K562 (cell line): ENCODE measurements at regions not wholly inside any gene's neighbourhood (a gene's known extent, or its start where the extent isn't known, plus 50 kb on each side); places are given as distances from the start of the nearest gene placed in this dataset.

Experiments
- ATAC-seq: fragments of 200-7000 bp; cut with Tn5 transposase; 3 replicates; pipeline ENCODE4 v1.9.1; 2020; ENCODE audit warnings: moderate library complexity
- BruUV-seq: library from RNA; stranded (reverse); fragments of 400-500 nt; replicated peaks from 2 replicates; lab custom pipeline; 2021; lab: Mats Ljungman, UMichigan
- CTCF ChIA-PET: fragments of 300-600 bp; formaldehyde crosslinking; extraction: SDS; loops from one replicate; lab custom pipeline; 2021; ENCODE audit warnings: low intra/inter-chr PET ratio; lab: Yijun Ruan, JAX
- POLR2A ChIA-PET: fragments of 300-600, 350-650 bp; sonication (Branson Sonifier 250); formaldehyde crosslinking; extraction: SDS; loops from one replicate; lab custom pipeline; 2021; ENCODE audit warnings: antibody characterized with exemption, inconsistent platforms; lab: Yijun Ruan, JAX
- DNase-seq, 4 experiments: peaks; one replicate each; pipeline versions ENCODE4 v3.0.0 to v3.0.0-alpha.2; 2011 to 2018; ENCODE audit warnings: low spot score in 3 of 4, mixed read lengths in 3 of 4; ENCODE audit errors: extremely low read depth in 1 of 4
- FAIRE-seq: peaks from 2 replicates; lab custom pipeline; 2011; peaks lifted over from hg19 to GRCh38; lab: Jason Lieb, UNC
- H2AFZ ChIP-seq: 2 replicates; pipeline ENCODE4 v1.6.0; 2011; ENCODE audit warnings: low read depth, low read length, control low read depth, inconsistent platforms
- H3K27ac ChIP-seq: fragments of 200-600 bp; 3 replicates; pipeline ENCODE4 v1.8.0; 2011; ENCODE audit warnings: low read depth, mild to moderate bottlenecking, control low read depth, inconsistent platforms, low read length, moderate library complexity, mixed read lengths; ENCODE audit errors: extremely low read depth
- H3K27me3 ChIP-seq, 2 experiments: fragments of 300-600 bp in 1 of 2; 2 replicates in 1 of 2; 3 replicates in 1 of 2; pipeline versions ENCODE4 v1.6.0 to v1.8.0; 2011; ENCODE audit warnings: inconsistent platforms in 2 of 2, low read length in 2 of 2, mild to moderate bottlenecking in 1 of 2, mixed read lengths in 1 of 2, moderate library complexity in 1 of 2; ENCODE audit not compliant: control insufficient read depth in 2 of 2, insufficient read depth in 2 of 2
- H3K36me3 ChIP-seq: fragments of 300-600 bp; 3 replicates; pipeline ENCODE4 v1.8.0; 2011; ENCODE audit warnings: mild to moderate bottlenecking, low read length, inconsistent platforms; ENCODE audit not compliant: control insufficient read depth, insufficient read depth
- H3K4me1 ChIP-seq, 2 experiments: fragments of 200-600 bp in 1 of 2; replicated peaks in 1 of 2; 2 replicates in 1 of 2; 3 replicates in 1 of 2; pipeline versions ENCODE4 v1.5.1 to v1.8.0; 2011; ENCODE audit warnings: inconsistent platforms in 2 of 2, low read length in 2 of 2, mild to moderate bottlenecking in 1 of 2, mixed read lengths in 1 of 2, moderate library complexity in 1 of 2; ENCODE audit not compliant: control insufficient read depth in 2 of 2, insufficient read depth in 2 of 2
- H3K4me2 ChIP-seq: 2 replicates; pipeline ENCODE4 v1.6.1; 2011; ENCODE audit warnings: low read length, control low read depth, inconsistent platforms, mixed read lengths; ENCODE audit not compliant: insufficient read depth
- H3K4me3 ChIP-seq: fragments of 200-600 bp; sonication (generic), shearing (Covaris generic); 2 replicates; pipeline ENCODE4 v1.5.1; 2016; ENCODE audit warnings: control low read depth, inconsistent platforms
- H3K79me2 ChIP-seq: fragments of 200-600 bp; 3 replicates; pipeline ENCODE4 v1.8.0; 2011; ENCODE audit warnings: low read length, inconsistent platforms; ENCODE audit not compliant: control insufficient read depth, insufficient read depth
- H3K9ac ChIP-seq, 2 experiments: 2 replicates each; pipeline versions ENCODE4 v1.6.0 to v1.6.1; 2011; ENCODE audit warnings: low read depth in 2 of 2, low read length in 2 of 2, control low read depth in 1 of 2, inconsistent platforms in 1 of 2, mild to moderate bottlenecking in 1 of 2, mixed read lengths in 1 of 2; ENCODE audit not compliant: insufficient read depth in 1 of 2
- H3K9me1 ChIP-seq: one replicate; pipeline ENCODE4 v1.6.0; 2011; ENCODE audit warnings: inconsistent platforms, mild to moderate bottlenecking, low read length, moderate library complexity; ENCODE audit not compliant: control insufficient read depth, insufficient read depth
- H3K9me3 ChIP-seq: replicated peaks from 2 replicates; pipeline ENCODE4 v1.5.1; 2011; ENCODE audit warnings: low read depth, low read length, inconsistent platforms; ENCODE audit not compliant: control insufficient read depth, insufficient read depth
- H4K20me1 ChIP-seq: replicated peaks from 2 replicates; pipeline ENCODE4 v1.6.1; 2011; ENCODE audit warnings: low read length, inconsistent platforms, mixed read lengths; ENCODE audit not compliant: control insufficient read depth, insufficient read depth
- CTCF ChIP-seq, 3 experiments: IDR thresholded peaks in 2 of 3; conservative IDR thresholded peaks in 1 of 3; 2 replicates each; pipeline ENCODE4 v1.5.1; 2011 to 2012; ENCODE audit warnings: low read length in 3 of 3, mild to moderate bottlenecking in 3 of 3, control low read depth in 2 of 3, improper control_type of control experiment in 1 of 3, inconsistent platforms in 1 of 3, low read depth in 1 of 3, mixed read lengths in 1 of 3, moderate library complexity in 1 of 3; ENCODE audit not compliant: insufficient read depth in 2 of 3
- E2F4 ChIP-seq: sonication (generic); formaldehyde crosslinking; IDR thresholded peaks from 2 replicates; pipeline ENCODE4 v1.8.0; 2022; ENCODE audit warnings: mild to moderate bottlenecking, low read depth, missing genetic modification reagents
- ELF2 ChIP-seq: fragments of 250-450 bp; sonication (Bioruptor Pico); IDR thresholded peaks from 2 replicates; pipeline ENCODE4 v1.5.0; 2021; ENCODE audit warnings: mild to moderate bottlenecking
- HMGXB4 ChIP-seq: sonication (generic); formaldehyde crosslinking; IDR thresholded peaks from 2 replicates; pipeline ENCODE4 v1.8.1; 2023; ENCODE audit warnings: mild to moderate bottlenecking, missing genetic modification reagents
- LARP7 ChIP-seq: fragments of 450-650 bp; IDR thresholded peaks from 2 replicates; pipeline ENCODE4 v1.6.1; 2016
- PTBP1 ChIP-seq: fragments of 200-400 bp; formaldehyde crosslinking; IDR thresholded peaks from 2 replicates; pipeline ENCODE4 v1.6.1; 2017; ENCODE audit warnings: low read depth, low read length
- SMARCC2 ChIP-seq: fragments of 450-650 bp; IDR thresholded peaks from 2 replicates; pipeline ENCODE4 v1.6.1; 2017; ENCODE audit warnings: antibody characterized with exemption, moderate library complexity, mild to moderate bottlenecking, low read depth
- SP1 ChIP-seq: sonication (generic); formaldehyde crosslinking; IDR thresholded peaks from 2 replicates; pipeline ENCODE4 v1.8.1; 2022; ENCODE audit warnings: mild to moderate bottlenecking, missing genetic modification reagents
- ZBTB34 ChIP-seq: fragments of 250-450 bp; sonication (Bioruptor Pico); IDR thresholded peaks from 2 replicates; pipeline ENCODE4 v1.8.0; 2021; ENCODE audit warnings: mild to moderate bottlenecking, moderate library complexity
- ZNF184 ChIP-seq: sonication (generic); formaldehyde crosslinking; IDR thresholded peaks from 2 replicates; pipeline ENCODE4 v1.5.0; 2020; ENCODE audit warnings: missing genetic modification reagents
- ZNF280B ChIP-seq: fragments of 250-450 bp; sonication (Bioruptor Pico); IDR thresholded peaks from 2 replicates; pipeline ENCODE4 v1.5.1; 2021; ENCODE audit warnings: mild to moderate bottlenecking
- ZNF695 ChIP-seq: fragments of 450-650 bp; formaldehyde crosslinking; IDR thresholded peaks from 2 replicates; pipeline ENCODE4 v1.4.0; 2020; ENCODE audit warnings: mild to moderate bottlenecking, moderate library complexity
- WGBS: fragments of 100-300 bp; shearing (Covaris generic); methylation state at CpG from one replicate; pipeline ENCODE4 v1.1.6; 2016; ENCODE audit warnings: low coverage, mixed read lengths; ENCODE audit not compliant: insufficient coverage; ENCODE audit errors: missing lambda C conversion rate; 5-methylcytosine and 5-hydroxymethylcytosine counted together
- in situ Hi-C: fragments of 300-500 bp; cut with MboI; formaldehyde crosslinking; loops from 4 replicates; pipeline ENCODE4 v1.15.0; 2018; ENCODE audit warnings: inconsistent platforms, mixed read lengths
- intact Hi-C: fragments of 100-400 bp; cut with micrococcal nuclease; formaldehyde crosslinking; loops from 2 replicates; pipeline ENCODE4 v1.14.2; 2022

GRCh38 chr6:56374841-56375369, 127.5 kb upstream of the COL21A1 start:
- H3K79me2 ChIP-seq: no peaks in the 10 kb centered on the region
- CTCF ChIA-PET: no interaction called here
- no peak for TF ChIP-seq E2F4
- TF ChIP-seq ZNF280B (CRISPR knock-in tag): no peak
- TF ChIP-seq ZNF695 (CRISPR knock-in tag): no peak
- TF ChIP-seq SMARCC2: no peak
- TF ChIP-seq SP1 (CRISPR knock-in tag): no peak
- no peak for TF ChIP-seq LARP7
- TF ChIP-seq ELF2 (CRISPR knock-in tag): no peak
- no peak for TF ChIP-seq CTCF (IDR thresholded peaks at IDR 0.05 in 2 of 3, conservative IDR thresholded peaks at IDR 0.05 in 1 of 3; ENCODE audit: insufficient read depth in 2 of 3, low read depth in 1 of 3, low read length in 3 of 3)
- no peak for TF ChIP-seq PTBP1
- no peak for TF ChIP-seq ZBTB34
- no peak for TF ChIP-seq ZNF184 (CRISPR knock-in tag)
- no peak for TF ChIP-seq HMGXB4 (CRISPR knock-in tag)

More at GRCh38 chr6:56374841-56375369, 127.5 kb upstream of the COL21A1 start:
- H3K9me3 ChIP-seq: no peaks in the 10 kb centered on the region
- DNase-seq (no peak), ATAC-seq (no peak), FAIRE-seq (no peak)
- H3K36me3 ChIP-seq: no peaks in the 10 kb centered on the region
- in situ Hi-C loops (loop anchor here (25.0 kb wide), 2 partner anchors 487 to 937 kb away; partner anchors contain the start of gene PRIM2), intact Hi-C loops (no loop called here)
- no peaks in the 10 kb centered on the region; a peak in 2 of 5 replicates for H3K4me1 ChIP-seq
- H4K20me1 ChIP-seq: no peaks in the 10 kb centered on the region
- H3K9ac ChIP-seq: no peak overlapping the region
- WGBS: 3% methylated on average over 4 of the region's 4 CpGs
- H3K27me3 ChIP-seq: peaks cover 2 to 5% of the 10 kb centered on the region in 2 experiments; a peak in 1 of 5 replicates
- no peak overlapping the region for H3K4me2 ChIP-seq
- POLR2A ChIA-PET: no interaction called here
- no TSS peak for BruUV-seq
- H3K4me3 ChIP-seq: no peak overlapping the region
- H3K27ac ChIP-seq: no peak overlapping the region
- no peak overlapping the region for H2AFZ ChIP-seq
- no peaks in the 10 kb centered on the region for H3K9me1 ChIP-seq
